ENCODE measurements at regions not wholly inside any gene's neighbourhood (a gene's known extent, or its start where the extent isn't known, plus 50 kb on each side); places are given as distances from the start of the nearest gene placed in this dataset.

DNA sequence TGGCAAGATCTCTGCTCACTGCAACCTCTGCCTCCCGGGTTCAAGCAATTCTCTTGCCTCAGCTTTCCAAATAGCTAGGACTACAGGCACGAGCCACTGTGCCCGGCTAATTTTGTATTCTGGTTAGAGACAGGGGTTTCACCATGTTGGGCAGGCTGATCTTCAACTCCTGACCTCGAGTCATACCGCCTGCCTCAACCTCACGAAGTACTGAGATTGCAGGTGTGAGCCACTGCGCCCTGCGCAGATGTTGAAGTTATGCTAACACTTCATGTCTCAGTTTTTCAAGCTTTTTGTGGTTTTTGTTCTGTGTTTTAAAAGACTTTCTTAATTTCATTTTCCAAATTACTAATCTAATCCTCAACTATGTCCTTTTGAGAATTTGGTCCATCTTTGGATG is 154.4 kb upstream of the TLL1 start (continued):
- TF ChIP-seq REST (IDR thresholded peaks at IDR 0.05; ENCODE audit: low read depth), result no peak
- TF ChIP-seq SIN3A (IDR thresholded peaks at IDR 0.05; ENCODE audit: low read depth), result no peak

DNA sequence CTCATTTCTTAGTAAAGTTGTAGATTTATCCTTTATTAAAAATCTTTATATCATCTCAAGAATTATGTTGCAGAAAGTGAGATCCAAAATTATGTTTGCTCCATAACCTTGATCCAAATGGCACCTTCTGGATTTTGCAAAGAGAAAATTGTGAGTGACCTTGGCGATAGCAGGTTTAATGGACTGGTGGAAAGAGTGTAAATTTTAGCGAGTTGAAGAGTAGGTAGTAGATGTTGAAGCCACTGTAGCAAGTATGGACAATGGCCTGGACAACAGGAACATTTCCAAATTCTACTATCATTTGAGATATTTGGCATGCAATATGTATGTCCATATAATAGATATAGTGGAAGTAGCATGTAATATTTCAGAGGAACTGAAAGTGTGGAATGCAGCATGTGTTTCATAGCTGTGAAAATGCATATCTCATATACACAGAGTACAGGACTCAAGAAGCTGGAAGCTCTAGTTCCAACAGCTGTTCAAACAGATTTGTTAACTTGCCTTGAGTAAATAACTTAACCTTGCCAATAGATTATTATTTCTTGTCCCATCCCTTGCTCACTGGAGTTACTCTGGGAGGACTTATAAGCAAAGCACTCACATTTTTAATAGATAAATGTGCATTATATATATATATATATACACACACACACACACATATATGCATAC is 152.5 kb upstream of the TLL1 start:
- intact Hi-C loops (cut with micrococcal nuclease), result no loop called here
- Histone ChIP-seq H3K4me1 (ENCODE audit: control insufficient read depth in 1 of 2, insufficient read depth in 2 of 2, low read length in 2 of 2) (no peaks in the 10 kb centered on the region), H4K20me1 (ENCODE audit: insufficient read depth) (no peaks in the 10 kb centered on the region), H3K36me3 (ENCODE audit: control insufficient read depth in 1 of 2, insufficient read depth in 2 of 2, low read length in 2 of 2) (no peaks in the 10 kb centered on the region), H3K27ac (ENCODE audit: low read depth, low read length) (no peak overlapping the region), H3K79me2 (ENCODE audit: insufficient read depth, low read length) (no peaks in the 10 kb centered on the region), H3K9me3 (ENCODE audit: control insufficient read depth in 1 of 2, insufficient read depth in 1 of 2, low read depth in 1 of 2, low read length in 2 of 2) (no peaks in the 10 kb centered on the region), H3K4me2 (ENCODE audit: low read length) (no peak overlapping the region), H3K4me3 (replicated peaks in 1 of 2; ENCODE audit: low read depth in 1 of 2, low read length in 2 of 2) (no peak overlapping the region), H3K9me2 (ENCODE audit: insufficient read depth) (no peaks in the 10 kb centered on the region), H3K27me3 (ENCODE audit: insufficient read depth, low read length) (no peaks in the 10 kb centered on the region), H2AFZ (ENCODE audit: low read depth, low read length, poor library complexity, severe bottlenecking) (no peak overlapping the region), H3K9ac (ENCODE audit: low read length) (no peak overlapping the region)
- TF ChIP-seq POLR2AphosphoS5 (IDR thresholded peaks at IDR 0.05; ENCODE audit: low read depth, low read length) (no peak), SP1 (IDR thresholded peaks at IDR 0.05; ENCODE audit: low read depth) (no peak), EGR1 (IDR thresholded peaks at IDR 0.05; ENCODE audit: low read depth) (no peak), CBX3 (IDR thresholded peaks at IDR 0.05; ENCODE audit: low read depth) (no peak), JUND (IDR thresholded peaks at IDR 0.05) (no peak), FOSL1 (IDR thresholded peaks at IDR 0.05; ENCODE audit: low read depth) (no peak), ZNF274 (IDR thresholded peaks at IDR 0.05; ENCODE audit: low read depth, low read length) (no peak)
- TF ChIP-seq, protein P1, sequence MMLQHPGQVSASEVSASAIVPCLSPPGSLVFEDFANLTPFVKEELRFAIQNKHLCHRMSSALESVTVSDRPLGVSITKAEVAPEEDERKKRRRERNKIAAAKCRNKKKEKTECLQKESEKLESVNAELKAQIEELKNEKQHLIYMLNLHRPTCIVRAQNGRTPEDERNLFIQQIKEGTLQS (IDR thresholded peaks at IDR 0.05), result no peak
- RAD21 ChIA-PET (ENCODE audit: low non-redundant PET in 1 of 2, low total read pairs in 2 of 2, uncharacterized antibody in 2 of 2, unreplicated experiment in 2 of 2), result no interaction called here
- BruUV-seq (replicated peaks), result no TSS peak
- DNase-seq (ENCODE audit: low read depth, low spot score) (no peak), ATAC-seq (no peak)
- POLR2A ChIA-PET, result no interaction called here
- CTCF ChIA-PET, result no interaction called here
